HG03439 (cell line): ENCODE measurements at regions not wholly inside any gene's neighbourhood (a gene's known extent, or its start where the extent isn't known, plus 50 kb on each side); places are given as distances from the start of the nearest gene placed in this dataset.

ENCODE experiments used
- ATAC-seq: cut with Tn5 transposase; IDR thresholded peaks from one replicate; pipeline ENCODE4 v1.9.1; 2021; ENCODE audit warnings: mild to moderate bottlenecking, moderate library complexity; ENCODE audit not compliant: unreplicated experiment

DNA sequence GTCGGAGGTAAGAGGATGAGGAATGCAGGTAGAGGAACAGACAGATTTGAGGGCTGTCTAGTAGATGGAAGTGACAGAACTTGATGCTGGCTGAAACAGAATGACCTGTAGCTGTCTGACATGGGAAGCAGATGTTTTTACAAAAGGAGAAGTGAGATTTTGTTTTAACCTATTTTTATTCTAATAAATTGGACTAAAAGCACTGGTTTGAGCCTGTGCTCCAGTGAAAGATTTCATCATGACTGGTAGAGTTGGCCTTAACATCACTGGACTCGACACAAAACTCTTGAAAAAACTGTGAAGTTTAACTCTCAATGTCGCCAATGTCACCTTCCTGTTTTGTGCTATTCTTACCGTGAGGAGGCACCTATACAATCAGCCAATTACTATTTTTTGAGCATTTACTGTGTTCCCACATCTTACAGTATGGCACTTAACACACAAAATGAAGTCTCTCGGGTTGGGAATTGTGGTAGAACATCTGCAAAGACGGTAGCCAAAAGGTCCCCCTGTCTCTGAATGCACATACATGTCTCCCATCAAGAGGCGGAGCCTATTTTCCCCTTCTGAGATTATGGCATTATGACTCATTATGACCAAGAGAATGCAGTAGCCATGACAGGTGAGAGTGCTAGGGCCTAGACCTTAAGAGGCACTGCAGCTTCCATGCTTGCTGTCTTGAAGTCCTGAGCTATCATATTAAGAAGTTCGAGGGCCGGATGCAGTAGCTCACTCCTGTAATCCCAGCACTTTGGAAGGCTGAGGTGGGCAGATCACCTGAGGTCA is 93.2 kb downstream of the FOXF2 start:
- peak; percentile 61 for ATAC-seq

DNA sequence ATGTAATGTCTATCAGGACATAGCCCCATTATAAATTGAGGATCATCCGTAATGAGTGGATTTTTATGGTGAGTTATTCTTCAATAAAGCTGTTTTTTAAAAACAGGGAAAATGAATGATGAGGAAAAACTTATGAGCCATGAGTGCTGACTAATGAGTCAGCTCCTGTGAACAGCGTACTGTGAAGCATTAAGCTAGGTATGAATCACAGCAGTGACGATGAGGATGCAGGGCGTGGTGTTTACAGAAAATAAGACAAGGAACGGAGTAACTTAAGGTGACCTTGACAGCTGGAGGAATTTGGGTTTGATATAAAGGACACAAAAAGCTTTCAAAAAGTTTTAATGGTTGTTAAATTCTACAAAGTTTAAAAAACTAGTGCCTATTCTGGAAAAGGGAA is 96.3 kb downstream of the FOXF2 start:
- ATAC-seq: no peak

DNA sequence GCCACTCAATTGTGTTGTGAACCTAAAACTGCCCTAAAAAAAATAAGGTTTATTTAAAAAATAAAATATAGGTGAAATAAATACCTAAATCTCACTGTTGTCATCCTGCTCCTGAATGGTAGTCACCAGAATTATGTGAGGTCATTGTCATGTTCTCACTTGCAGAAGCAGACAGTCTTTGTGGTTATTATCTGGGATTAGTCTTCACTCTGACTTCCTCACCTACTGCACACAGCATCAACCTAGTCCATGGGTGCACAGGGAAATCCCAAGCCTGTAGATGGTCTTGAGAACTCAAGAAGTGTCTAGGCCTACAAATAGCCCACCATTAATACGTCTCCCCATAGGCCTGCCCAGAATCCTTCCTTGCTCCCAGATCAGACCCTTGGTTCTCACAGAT is 97.0 kb downstream of the FOXF2 start:
- ATAC-seq: no peak

DNA sequence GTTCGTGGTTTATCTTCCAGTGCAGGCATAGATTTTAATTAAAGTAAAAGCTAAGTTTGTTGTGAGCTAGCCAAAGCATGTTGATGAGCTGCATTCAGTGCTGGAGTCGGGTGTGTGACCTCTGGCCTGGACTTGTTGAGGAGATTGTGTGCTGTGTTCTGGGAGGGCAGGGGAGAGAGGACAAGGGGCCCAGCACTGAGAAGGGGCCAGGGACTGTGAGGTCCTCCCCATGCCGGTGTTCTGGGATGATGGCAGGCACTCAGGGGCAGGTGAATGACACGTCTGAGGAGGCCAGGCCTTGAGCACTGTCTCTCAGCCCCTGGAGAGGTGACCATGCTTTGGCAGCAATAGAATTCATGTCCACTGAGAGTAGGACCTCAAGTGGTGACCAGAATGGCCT is 97.9 kb downstream of the FOXF2 start:
- no peak for ATAC-seq

DNA sequence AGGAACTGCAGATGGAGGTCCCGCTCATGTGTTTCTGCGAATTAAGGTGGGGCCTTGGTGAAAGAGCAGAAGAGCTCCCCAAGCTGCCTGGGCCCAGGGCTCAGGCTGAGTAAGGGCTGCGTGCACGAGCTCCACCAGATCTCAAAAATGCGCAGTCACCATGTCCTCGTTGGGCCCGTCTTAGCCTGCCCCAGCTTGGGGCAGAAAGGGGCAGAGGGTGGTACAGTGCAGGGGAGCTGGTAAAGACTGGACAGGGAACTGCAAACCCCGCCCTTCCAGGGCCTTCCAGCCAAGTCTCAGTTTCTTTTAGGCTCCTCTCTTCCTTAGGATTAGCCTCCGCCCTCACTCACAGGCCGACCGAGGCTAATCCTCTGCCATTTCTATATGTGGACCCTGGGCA is 101.6 kb downstream of the FOXF2 start:
- no peak for ATAC-seq

DNA sequence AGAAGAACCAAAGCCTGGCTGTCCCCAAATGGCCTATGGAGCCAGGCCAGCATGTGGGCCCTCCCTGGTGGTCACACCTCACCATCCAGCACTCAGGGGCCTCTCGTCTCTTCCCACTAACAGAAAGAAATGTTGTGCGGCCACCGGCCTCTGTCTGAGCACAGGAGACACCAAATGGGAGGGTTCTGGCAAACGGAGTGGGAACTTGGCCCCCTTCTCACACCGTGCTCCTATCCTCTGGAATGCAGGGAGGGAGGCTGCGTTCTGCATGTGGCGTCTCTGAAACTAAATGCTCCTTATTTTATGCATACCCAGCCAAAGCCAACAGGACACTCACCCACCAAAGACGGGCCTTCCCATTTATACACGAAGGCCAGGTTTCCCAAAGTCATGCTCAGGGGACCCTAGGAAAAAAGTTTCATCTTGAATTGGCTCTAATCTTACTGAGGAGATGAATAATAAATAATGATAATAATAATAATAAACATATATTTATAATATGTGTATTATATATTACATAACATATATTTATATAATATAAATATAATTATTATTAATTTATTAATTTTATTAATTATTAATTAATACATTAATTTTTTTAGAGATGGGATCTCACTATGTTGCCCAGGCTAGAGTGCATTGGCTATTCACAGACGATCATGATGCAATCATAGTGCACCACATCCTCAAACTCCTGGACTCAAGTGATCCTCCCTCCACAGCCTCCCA is 102.4 kb downstream of the FOXF2 start:
- no peak for ATAC-seq

DNA sequence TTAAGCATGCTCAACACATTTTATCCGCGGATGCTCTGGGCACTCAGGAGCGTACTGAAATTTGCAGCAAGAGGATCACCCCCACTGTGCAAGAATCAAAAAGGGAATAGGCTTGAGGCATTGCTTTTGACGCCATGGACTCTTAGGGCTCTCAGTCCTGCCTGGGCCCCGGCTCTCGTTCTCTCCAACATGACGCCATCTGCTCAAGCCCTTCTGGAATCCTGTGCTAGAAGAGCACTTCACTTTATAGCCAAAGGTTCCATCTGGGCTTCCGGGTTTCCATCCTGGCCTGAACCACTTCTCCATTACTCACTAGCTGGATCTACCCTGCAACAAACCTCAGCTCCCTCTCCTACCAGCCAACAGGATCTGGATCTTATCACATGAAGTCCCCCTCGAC is 105.3 kb downstream of the FOXF2 start:
- ATAC-seq: no peak

DNA sequence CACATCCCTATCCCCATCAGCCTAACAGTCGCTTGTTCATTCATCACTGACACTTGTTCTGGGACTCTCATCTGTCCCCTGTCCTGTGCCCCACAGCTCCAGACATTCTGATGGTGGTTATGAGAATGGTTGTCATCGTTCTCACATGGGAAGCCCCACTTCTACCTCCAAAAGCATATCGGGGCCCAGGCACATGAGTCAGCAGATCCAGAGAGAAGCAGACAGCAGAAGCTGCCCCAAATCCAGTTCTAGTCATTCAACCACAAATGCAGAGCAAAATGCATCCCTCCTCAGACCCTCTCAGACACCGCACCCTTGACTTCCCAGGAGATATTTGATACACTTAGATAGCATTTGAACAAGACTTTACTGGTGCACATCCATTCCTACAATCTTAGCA is 106.0 kb downstream of the FOXF2 start:
- ATAC-seq: no peak

DNA sequence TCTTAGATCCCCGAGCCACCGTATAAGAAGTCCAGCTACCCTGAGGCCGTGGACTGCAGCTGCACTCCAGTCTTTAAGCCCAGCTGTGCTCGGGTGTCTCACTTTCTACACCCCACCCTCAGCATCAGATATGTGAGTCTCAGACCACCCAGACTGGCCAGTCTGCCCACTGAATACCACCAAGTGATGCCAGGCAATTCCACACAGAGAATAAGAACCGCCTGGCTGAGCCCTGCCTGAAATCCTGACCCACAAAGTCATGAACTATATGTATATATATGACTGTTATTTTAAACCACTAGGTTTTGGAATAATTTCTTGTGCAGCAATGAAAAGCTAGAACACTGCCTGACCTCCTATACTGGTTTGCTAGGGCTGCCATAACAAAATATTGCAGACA is 106.7 kb downstream of the FOXF2 start:
- ATAC-seq: no peak

DNA sequence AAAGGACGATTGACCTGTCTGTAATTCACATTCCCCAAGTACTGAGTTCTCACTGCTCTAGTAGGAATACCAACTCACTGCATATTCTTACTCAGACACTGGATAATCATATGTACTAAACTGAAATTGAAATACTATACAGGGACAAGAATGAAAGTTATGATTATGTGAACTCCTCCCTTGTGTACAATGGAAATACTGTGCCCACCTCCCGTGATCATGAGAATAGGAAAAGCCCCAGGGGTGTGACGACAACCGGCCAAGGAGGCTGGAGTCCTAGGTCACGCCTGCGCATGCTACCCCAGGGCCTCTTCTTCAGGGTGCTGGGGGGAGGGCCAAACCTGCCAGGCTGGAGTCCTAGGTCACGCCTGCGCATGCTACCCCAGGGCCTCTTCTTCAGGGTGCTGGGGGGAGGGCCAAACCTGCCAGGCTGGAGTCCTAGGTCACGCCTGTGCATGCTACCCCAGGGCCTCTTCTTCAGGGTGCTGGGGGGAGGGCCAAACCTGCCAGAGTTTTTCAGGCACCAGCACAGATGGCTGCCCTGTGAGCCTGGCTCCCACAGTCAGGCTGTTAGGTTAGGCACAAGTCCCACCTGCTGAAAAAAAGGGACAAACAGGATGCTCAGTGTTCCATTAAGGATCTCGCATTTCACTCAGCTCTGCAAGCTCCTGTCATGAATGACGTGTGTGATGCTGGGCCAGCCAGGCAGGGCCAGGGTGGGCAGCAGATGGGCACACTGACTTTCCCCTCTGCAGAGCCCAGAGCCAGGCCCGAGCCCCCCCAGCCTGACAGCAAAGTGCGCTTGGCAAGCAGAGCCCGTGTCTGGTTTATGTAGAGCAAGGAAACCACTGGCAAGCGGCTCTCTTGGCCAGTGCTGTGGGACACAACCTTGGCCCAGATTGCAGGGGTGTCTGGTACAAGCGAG is 107.7 kb downstream of the FOXF2 start:
- ATAC-seq: no peak

DNA sequence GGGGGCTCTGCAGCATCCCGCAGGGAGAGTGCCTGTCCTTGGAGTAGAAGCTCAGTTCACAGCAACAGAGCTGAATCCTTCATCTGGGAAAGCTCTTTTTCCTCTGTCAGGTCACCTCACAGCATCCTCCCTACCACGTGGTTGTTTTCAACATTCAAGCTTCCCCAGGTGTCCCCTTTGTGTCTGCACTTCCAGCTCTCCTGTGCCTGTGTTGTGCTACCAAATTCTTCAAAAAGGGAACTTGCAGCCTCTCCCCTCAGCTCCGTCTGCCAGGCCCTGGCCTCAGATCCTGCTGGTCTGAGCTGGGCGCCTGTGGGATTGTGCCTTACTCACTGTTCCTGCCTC is 108.4 kb downstream of the FOXF2 start:
- ATAC-seq: no peak

DNA sequence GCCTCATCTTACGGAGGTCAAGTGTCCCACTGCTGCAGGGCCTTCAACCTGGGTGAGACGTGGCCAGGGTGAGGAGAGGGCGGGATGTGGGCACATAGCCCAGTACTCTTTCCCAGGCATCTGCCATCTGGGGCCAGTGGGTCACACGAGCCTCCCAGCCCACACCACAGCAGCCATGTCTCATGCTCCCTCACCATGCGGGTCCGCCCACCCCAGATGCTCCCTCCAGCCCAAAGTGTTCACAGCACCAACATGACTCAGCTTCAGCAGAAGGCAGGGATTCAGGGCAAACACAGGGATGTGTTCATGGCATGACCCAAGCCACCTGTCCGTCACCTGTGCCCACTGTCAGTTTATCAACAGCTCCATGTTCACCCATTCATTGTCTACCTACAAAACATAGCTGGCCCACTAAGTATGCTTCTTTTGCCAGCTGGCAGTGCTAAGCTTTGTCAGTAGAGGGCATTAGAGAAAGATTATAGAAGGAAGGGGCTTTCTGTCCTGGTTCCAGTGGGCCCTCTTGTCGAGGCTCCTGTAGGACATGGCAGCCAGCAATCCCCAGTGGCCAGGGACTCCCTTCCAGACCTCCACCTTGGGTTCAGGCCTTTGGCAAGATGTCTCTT is 109.2 kb downstream of the FOXF2 start:
- ATAC-seq: no peak

DNA sequence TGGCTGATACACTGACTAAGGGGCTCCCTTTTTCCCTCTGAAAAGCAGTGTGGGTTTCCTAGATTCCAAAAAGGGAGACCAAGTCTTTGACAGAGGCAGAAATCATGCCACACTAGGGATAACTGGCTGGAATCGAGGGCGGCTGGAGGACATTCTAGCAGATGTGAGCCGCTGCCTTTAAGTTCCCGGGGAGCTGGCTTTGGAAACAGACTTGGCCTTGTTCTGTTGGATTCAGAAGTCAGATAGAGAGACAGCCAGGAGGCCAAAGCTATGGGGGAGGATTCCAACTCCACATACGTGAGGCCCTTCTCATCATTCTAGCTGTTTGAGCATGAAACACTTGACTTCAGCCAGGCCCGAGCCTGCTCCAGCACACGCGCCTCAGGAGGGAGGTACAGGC is 109.9 kb upstream of the FOXC1 start:
- no peak for ATAC-seq

DNA sequence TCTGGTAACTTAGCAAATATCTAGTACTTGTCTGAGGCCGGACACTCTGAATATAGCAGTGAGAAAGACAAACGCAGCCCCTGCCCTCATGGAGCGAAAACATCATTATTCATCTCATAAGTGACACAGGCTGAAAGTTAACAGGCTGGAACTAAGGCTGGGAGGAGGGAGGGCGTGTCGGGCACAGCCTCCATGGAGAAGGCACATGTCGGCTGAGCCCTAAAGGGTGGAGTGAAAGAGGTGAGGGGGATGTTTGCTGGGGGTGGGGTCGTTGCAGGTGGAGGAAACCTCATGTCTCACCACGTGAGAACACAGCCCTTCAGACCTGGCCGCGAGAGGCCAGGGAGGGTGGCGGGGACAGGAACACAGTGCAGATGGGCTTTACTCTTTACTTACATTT is 108.8 kb upstream of the FOXC1 start:
- no peak for ATAC-seq

DNA sequence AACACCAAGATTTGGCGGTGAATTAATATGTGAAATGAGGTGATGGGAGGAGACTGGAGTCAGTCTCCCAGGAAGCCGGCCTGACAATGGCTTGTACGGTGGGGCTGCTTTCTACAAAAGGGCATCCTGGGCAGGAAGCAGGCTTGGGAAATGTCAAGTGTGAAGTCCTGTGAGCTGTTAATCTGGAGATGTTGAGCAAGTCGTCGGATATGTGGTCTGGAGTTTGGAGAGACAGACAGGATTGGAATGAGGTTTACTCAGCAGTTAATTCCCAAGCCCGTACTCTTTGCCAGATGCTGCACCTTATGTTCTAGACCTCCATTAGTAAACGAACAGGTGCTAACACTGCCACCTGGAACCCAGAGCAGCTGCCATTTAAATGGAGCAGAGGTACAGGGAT is 107.7 kb upstream of the FOXC1 start:
- no peak for ATAC-seq

DNA sequence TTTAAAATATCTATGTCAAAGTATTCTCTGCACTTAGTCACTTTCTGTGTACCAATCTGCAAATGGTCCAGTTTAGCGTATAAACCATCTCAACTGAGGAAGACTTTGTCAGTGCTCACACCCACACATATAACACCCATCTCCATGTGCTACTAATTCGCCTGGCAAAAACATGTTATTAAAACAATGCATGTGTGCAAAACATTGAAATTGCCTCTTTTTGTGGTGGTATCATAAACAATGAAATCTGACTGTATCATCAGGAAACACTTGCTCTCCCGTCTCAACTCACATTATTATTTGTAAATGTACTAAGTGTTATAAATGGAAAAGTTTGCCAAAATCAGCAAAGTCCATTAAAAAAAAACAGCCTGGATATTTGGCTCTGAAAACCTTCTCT is 105.9 kb upstream of the FOXC1 start:
- no peak for ATAC-seq

DNA sequence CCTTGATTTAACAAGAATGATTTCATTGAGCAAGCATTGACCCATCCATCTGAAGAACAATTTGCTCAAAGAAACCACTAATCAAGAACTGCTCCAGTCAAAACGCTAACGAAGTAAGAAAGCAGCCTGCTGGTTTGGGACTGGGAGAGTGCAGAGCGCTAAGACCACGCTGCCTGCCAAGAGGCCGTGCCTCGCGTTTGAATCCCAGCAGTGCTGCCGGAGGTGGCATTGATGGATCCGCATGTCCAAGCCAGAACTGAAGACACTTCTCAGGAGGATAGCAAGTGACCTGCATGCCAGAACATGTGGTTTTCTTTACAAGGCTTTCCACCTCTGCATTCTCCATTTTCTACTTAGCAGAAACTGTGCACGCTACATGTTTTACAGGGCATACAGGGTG is 105.2 kb upstream of the FOXC1 start:
- ATAC-seq: no peak

DNA sequence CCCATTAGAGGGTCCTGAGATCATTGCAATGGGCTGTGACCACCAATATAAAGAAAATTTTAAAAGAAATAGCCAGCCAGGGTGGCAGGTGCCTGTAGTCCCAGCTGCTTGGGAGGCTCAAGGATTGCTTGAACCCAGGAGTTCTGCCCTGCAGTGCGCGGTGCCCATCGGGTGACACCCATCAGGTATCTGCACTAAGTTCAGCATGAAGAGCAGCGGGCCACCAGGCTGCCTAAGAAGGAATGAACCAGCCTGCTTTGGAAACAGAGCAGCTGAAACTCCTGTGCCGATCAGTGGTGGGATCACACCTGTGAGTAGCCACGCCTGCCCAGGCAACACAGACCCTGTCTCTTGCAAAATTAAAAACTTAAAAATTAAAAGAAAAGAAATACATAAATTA is 102.5 kb upstream of the FOXC1 start:
- ATAC-seq: no peak

DNA sequence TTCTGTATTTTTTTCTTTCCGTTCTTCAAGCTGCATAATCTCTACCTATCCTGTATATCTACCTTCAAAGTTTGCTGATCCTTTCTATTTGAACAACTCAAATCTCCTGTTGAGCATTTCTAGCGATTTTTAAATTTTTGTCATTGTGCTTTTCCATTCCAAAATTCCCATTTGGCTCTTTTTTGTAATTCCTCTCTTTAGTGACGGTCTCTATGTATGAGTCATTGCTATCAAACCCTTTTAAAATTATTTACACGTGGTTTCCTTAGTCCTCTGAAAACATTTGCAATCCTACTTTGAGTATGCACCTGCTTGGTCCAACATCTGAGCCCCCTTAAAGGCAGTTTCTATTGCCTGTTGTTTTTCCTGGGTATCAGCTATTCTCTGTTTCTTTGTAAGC is 100.5 kb upstream of the FOXC1 start:
- ATAC-seq: no peak

DNA sequence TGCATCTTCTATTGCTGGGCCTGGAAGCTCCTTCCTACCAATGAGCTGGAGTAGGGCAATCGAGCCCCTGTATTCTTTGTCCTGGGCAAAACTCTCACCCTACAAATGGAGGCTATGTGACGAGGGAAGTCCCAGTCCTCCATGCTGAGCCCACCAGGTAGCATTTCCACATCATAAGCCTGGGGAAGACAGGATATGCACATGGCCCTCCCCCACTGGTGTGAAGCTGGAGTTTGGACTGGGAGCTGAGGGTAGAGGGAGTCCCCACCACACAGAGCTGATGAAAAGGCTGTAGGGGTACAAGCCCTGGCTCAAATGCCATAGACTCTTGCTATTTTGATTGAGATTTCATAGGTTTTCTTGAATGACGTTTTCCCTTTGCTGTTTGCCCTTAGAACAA is 99.5 kb upstream of the FOXC1 start:
- ATAC-seq: no peak

DNA sequence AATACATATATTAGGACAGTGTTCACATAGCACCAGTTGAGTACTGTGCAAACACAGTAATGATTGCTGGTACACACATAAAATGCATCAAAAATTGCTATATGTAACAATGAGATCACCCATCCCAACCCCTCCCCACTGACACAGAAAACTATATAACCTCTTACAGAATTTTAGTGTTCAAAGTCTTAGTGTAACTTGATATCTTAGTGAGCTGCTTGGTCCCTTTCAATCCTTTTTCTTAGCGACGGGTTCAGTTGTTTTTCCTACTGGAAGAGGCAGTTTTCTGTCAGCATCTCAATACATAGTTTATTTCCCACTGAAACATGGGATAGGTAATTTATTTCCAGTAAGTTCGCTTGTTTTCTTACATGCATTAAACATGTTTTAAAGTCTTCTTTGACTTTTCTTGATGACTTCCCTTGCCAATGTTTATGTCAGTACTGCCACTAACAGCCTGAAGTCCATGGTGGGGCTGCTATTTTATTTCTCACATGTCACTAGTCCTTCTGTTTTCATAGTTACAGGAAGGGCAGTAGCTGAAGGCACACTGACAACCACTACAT is 96.4 kb upstream of the FOXC1 start:
- no peak for ATAC-seq
